Stomach (tissue), 8 donors: ENCODE measurements at regions not wholly inside any gene's neighbourhood (a gene's known extent, or its start where the extent isn't known, plus 50 kb on each side); places are given as distances from the start of the nearest gene placed in this dataset.
A peak's percentile ranks its signal among the peaks of the same experiment; 100 is the strongest.

Source experiments
- DNase-seq, 2 donors: peaks; one replicate each; pipeline versions ENCODE4 v3.0.0 to v3.0.0-alpha.2; 2013 to 2019
- H3K27ac ChIP-seq, 5 donors: fragments of 200-600 bp in 4 of 5; sonication (generic) in 4 of 5; one replicate each; pipeline ENCODE4 v1.5.1; 2013 to 2019; ENCODE audit warnings: mild to moderate bottlenecking in 1 of 5, moderate library complexity in 1 of 5
- H3K27me3 ChIP-seq, 3 donors: fragments of 200-600 bp; sonication (generic); one replicate each; pipeline ENCODE4 v1.5.1; 2017 to 2019; ENCODE audit warnings: mixed run types in 1 of 3
- H3K36me3 ChIP-seq, 4 donors: fragments of 200-600 bp; sonication (generic); 1 replicate in 3 of 4; 2 replicates in 1 of 4; pipeline ENCODE4 v1.5.1; 2016 to 2019
- H3K4me1 ChIP-seq, 4 donors: fragments of 200-600 bp; sonication (generic); one replicate each; pipeline ENCODE4 v1.5.1; 2016 to 2019
- H3K4me3 ChIP-seq, 4 donors: fragments of 200-600 bp; sonication (generic) in 3 of 4; one replicate each; pipeline ENCODE4 v1.5.1; 2016 to 2019; ENCODE audit warnings: mild to moderate bottlenecking in 1 of 4
- H3K9me3 ChIP-seq, 4 donors: fragments of 200-600 bp; sonication (generic); one replicate each; pipeline ENCODE4 v1.5.1; 2016 to 2019
- EP300 ChIP-seq: sonication (generic); formaldehyde crosslinking; IDR thresholded peaks from one replicate; pipeline ENCODE4 v1.6.1; 2017; ENCODE audit warnings: antibody characterized with exemption
- POLR2A ChIP-seq, 4 donors: fragments of 450-650 bp; IDR thresholded peaks; one replicate each; pipeline ENCODE4 v1.6.1; 2016; ENCODE audit warnings: antibody characterized with exemption in 4 of 4, control low read depth in 2 of 4, mild to moderate bottlenecking in 1 of 4, moderate library complexity in 1 of 4
- POLR2AphosphoS5 ChIP-seq, 3 donors: sonication (generic); formaldehyde crosslinking; IDR thresholded peaks; one replicate each; pipeline ENCODE4 v1.6.1; 2016; ENCODE audit warnings: antibody characterized with exemption in 3 of 3
- WGBS, 5 donors: extraction: QIAGEN DNeasy Blood & Tissue Kit in 3 of 5; methylation state at CpG; one replicate each; pipeline versions ENCODE4 v1.1.5 to v1.1.7; 2013 to 2018; 5-methylcytosine and 5-hydroxymethylcytosine counted together
- intact Hi-C: fragments of 100-400 bp; cut with DNase I; formaldehyde crosslinking; loops from one replicate; pipeline ENCODE4 v1.15.1; 2023; ENCODE audit warnings: low total_unique reads
- TF ChIP-seq, protein P1 (sequence below), 7 experiments: fragments of 450-650 bp in 4 of 7; fragments of 200-600 bp in 3 of 7; sonication (generic) in 3 of 7; IDR thresholded peaks; one replicate each; pipeline ENCODE4 v1.5.1; 2016 to 2019; ENCODE audit warnings: antibody characterized with exemption in 7 of 7, control low read depth in 2 of 7, mild to moderate bottlenecking in 1 of 7
- donor health status: healthy with polysubstance abuse.
- donor health status: Bipolar disorder and iron deficiency.
- donor health status: healthy.

DNA sequence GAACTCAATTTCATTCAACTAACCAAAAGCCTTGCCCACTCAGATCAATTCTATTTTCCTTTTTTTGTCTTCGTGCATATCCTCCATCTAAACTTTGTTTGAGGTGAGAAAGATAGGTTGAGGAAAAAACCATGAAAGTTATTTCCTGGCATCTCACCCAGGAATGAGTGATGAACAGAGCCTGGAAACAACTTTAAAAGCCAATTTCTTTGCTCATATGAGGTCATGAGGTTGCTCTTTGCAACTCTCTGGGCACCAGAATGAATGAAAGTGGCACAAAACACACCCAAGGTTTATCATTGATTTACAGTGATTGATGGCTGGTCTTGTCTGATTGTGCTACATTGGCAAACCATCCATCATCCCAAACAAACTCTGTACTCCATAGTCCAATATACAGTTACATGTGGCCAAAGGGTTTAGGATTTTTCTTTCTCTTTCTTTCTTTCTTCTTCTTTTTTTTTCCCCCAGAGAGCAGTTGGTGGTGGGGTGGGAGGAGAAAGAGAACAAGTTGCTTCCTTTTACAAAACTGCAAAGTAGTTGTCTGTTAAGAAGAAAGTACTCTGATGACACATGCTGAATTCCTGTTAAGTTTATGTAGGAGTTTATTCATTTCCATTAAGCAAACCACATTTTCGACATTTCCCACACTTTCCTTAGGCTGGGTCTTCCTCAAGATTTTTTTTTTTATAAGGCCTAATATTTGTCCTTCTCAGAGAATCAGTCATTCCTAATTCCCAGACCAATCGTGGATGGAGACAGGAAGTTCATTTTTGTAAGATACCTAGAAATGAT, 575.9 kb upstream of the ZEB2 start:
- no peak overlapping the region for H3K4me3 ChIP-seq
- no peaks in the 10 kb centered on the region for H3K27me3 ChIP-seq
- WGBS, 5 donors, result 56 to 71% (median 69%) methylated on average over 3 of the region's 3 CpGs
- intact Hi-C loops, result no loop called here
- H3K9me3 ChIP-seq, result no peaks in the 10 kb centered on the region
- no peaks in the 10 kb centered on the region for H3K36me3 ChIP-seq
- DNase-seq, result no peak
- H3K4me1 ChIP-seq, result no peaks in the 10 kb centered on the region
- no peak overlapping the region for H3K27ac ChIP-seq
- TF ChIP-seq, protein P1, sequence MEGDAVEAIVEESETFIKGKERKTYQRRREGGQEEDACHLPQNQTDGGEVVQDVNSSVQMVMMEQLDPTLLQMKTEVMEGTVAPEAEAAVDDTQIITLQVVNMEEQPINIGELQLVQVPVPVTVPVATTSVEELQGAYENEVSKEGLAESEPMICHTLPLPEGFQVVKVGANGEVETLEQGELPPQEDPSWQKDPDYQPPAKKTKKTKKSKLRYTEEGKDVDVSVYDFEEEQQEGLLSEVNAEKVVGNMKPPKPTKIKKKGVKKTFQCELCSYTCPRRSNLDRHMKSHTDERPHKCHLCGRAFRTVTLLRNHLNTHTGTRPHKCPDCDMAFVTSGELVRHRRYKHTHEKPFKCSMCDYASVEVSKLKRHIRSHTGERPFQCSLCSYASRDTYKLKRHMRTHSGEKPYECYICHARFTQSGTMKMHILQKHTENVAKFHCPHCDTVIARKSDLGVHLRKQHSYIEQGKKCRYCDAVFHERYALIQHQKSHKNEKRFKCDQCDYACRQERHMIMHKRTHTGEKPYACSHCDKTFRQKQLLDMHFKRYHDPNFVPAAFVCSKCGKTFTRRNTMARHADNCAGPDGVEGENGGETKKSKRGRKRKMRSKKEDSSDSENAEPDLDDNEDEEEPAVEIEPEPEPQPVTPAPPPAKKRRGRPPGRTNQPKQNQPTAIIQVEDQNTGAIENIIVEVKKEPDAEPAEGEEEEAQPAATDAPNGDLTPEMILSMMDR (IDR thresholded peaks at IDR 0.05), result no peak
- no peak for TF ChIP-seq POLR2A (IDR thresholded peaks at IDR 0.05)
- TF ChIP-seq EP300, result no peak
- TF ChIP-seq POLR2AphosphoS5 (IDR thresholded peaks at IDR 0.05), result no peak

DNA sequence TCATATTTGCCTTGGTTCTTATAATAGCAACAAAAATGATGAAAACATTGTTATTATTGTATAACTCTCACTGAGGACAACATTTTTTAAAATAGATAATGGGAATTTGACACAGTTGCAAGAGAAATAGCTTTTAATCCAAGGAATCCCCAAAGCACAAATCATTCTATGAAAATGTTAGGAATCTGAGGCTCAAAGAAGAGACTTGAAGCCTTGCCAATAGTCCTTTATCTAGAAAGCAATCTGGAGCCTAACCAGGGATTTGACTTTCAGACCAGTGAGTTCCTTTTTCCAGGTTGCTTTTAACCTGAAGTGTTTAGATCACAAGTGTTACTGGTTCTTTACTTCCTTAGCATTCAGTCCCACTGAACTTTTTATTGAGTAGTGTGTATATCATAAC, 574.5 kb upstream of the ZEB2 start:
- intact Hi-C loops, result no loop called here
- no peaks in the 10 kb centered on the region for H3K36me3 ChIP-seq
- DNase-seq, result no peak

DNA sequence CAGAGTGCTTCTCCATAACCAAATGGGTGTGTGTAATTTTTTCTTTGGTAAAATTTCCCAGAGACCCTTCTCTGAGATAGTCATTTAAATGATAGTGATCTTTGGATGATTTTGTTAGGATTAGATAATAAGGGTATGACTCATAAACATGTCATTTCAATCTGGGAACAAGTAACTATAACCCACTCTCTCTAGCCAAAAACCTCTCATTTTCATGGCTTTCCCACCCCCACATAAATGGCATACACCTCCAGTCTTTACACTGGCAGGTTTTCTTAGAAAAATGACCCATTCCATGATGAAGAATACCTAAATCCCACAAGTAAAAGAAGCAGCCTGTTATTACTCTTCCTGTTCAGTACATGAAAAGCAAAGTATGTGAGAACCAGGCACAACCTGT, 572.0 kb upstream of the ZEB2 start:
- no peaks in the 10 kb centered on the region for H3K4me1 ChIP-seq
- no peak overlapping the region for H3K4me3 ChIP-seq
- H3K27ac ChIP-seq, result no peak overlapping the region
- no peaks in the 10 kb centered on the region for H3K36me3 ChIP-seq
- intact Hi-C loops, result no loop called here
- DNase-seq, result no peak
- no peaks in the 10 kb centered on the region for H3K9me3 ChIP-seq
- no peaks in the 10 kb centered on the region for H3K27me3 ChIP-seq
- no peak for TF ChIP-seq POLR2AphosphoS5 (IDR thresholded peaks at IDR 0.05)
- TF ChIP-seq, protein P1 (IDR thresholded peaks at IDR 0.05), result no peak
- TF ChIP-seq EP300, result no peak

More for the DNA sequence above, 574.5 kb upstream of the ZEB2 start:
- Histone ChIP-seq H3K27ac (no peak overlapping the region), H3K9me3 (no peaks in the 10 kb centered on the region), H3K4me3 (no peak overlapping the region), H3K4me1 (no peaks in the 10 kb centered on the region), H3K27me3 (no peaks in the 10 kb centered on the region)
- TF ChIP-seq POLR2AphosphoS5 (IDR thresholded peaks at IDR 0.05) (no peak), POLR2A (IDR thresholded peaks at IDR 0.05) (no peak), EP300 (no peak)
- TF ChIP-seq, protein P1 (IDR thresholded peaks at IDR 0.05), result no peak

DNA sequence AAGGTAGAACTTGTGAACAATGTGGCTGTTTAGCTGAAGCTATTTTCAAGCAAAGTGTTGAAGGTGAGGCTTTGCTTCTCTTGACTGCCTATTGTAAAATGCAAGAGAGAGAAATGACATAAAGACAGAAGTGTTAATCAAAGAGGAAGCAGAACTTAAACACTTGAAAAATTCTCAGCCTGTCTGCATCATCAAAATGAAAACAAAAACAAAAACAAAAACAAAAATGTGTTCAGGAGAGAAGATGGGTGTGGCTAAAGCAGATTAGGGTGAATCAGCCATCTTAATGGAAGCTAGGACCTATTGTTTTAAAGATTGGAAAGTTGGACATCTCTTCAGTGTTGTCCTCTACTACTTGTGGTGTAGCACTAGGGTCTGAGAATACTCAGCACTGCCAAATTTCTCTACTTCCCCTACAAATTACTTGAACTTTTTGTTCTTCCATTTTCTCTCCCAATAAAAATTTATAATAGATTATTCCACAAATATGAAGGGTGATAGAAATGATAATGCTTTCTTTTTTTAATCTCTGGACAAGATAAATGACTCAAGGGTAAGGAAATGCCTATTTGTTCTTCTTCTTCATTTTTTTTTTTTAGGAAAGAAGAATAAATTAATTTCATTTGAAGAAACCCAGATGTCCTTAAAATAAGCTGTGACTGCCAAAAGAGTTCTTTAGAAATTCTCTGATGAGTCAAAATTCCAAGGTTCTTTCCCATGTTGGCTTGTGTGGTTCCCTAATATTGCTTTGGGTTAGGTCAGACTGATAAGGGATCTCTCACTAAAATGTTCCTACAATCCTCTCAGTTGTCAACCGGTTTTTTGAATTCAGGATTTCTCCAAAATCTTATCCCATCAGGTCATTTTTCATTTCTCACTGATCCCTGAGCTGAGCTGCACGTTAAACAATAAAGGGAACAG, 571.2 kb upstream of the ZEB2 start:
- Histone ChIP-seq H3K4me1 (no peaks in the 10 kb centered on the region), H3K27me3 (no peaks in the 10 kb centered on the region), H3K36me3 (no peaks in the 10 kb centered on the region), H3K27ac (no peak overlapping the region), H3K9me3 (no peaks in the 10 kb centered on the region), H3K4me3 (no peak overlapping the region)
- intact Hi-C loops, result no loop called here
- TF ChIP-seq EP300 (no peak), POLR2A (IDR thresholded peaks at IDR 0.05) (no peak), POLR2AphosphoS5 (IDR thresholded peaks at IDR 0.05) (no peak)
- TF ChIP-seq, protein P1 (IDR thresholded peaks at IDR 0.05), result no peak
- 51 to 73% (median 59%) methylated on average over 2 of the region's 2 CpGs for WGBS, 5 donors
- DNase-seq, result peak in 1 of 2 donors; percentile 53
